ENCODE measurements at regions not wholly inside any gene's neighbourhood (a gene's known extent, or its start where the extent isn't known, plus 50 kb on each side); places are given as distances from the start of the nearest gene placed in this dataset.
"Not testable (repeated sequence)": the region's sequence is repeated elsewhere in the genome, so short reads cannot be mapped to it uniquely, and the experiment has no call there.

GRCh38 chr16:13483121-13483520, 436.8 kb upstream of the ERCC4 start:
- intact Hi-C loops (cut with micrococcal nuclease; ENCODE audit: unreplicated experiment) = no loop called here
- no peaks in the 10 kb centered on the region; the same call in 2 of the 3 replicates for H3K9me3 ChIP-seq (replicated peaks; ENCODE audit: control insufficient read depth, insufficient read depth, low read length)
- no peak overlapping the region for H3K4me3 ChIP-seq
- no peaks in the 10 kb centered on the region for H3K27me3 ChIP-seq (replicated peaks in 1 of 2; ENCODE audit: control insufficient read depth in 2 of 2, insufficient read depth in 2 of 2, low read length in 1 of 2)
- H3K27ac ChIP-seq (ENCODE audit: control insufficient read depth, insufficient read depth) = no peak overlapping the region
- H4K20me1 ChIP-seq (ENCODE audit: control insufficient read depth, insufficient read depth) = no peaks in the 10 kb centered on the region
- in situ Hi-C loops (cut with MboI) = no loop called here
- ChIA-PET SMC1A (ENCODE audit: uncharacterized antibody, unreplicated experiment) (no interaction called here), RAD21 (ENCODE audit: unreplicated experiment) (interaction anchor here (1.3 kb wide), 1 partner anchor 9 kb away, joined by 4 read pairs; no protein-coding TSS in a partner anchor), CTCF (no interaction called here), POLR2A (no interaction called here)
- no peak overlapping the region for H2AFZ ChIP-seq (ENCODE audit: control insufficient read depth, low read depth, low read length)
- FAIRE-seq (no peak), ATAC-seq (no peak), DNase-seq (ENCODE audit: low read depth, low spot score) (no peak)
- no peak for TF ChIP-seq TARDBP (IDR thresholded peaks at IDR 0.05; ENCODE audit: borderline replicate concordance)
- no peak for TF ChIP-seq NBN (IDR thresholded peaks at IDR 0.05)
- TF ChIP-seq YY1 (IDR thresholded peaks at IDR 0.05; ENCODE audit: low read depth, low read length) = no peak
- no peak overlapping the region for H3K4me2 ChIP-seq (ENCODE audit: control insufficient read depth, insufficient read depth)
- H3K9ac ChIP-seq (ENCODE audit: control insufficient read depth, insufficient read depth, low read length) = no peak overlapping the region
- no peaks in the 10 kb centered on the region for H3K79me2 ChIP-seq (ENCODE audit: control insufficient read depth, insufficient read depth, low read length)
- no TSS peak for BruUV-seq (replicated peaks)
- no peaks in the 10 kb centered on the region for H3K4me1 ChIP-seq (ENCODE audit: control insufficient read depth, insufficient read depth, low read length)
- WGBS (ENCODE audit: insufficient coverage, insufficient replicate concordance, low lambda C conversion rate, missing lambda C conversion rate) = 2% methylated on average over 3 of the region's 3 CpGs
- no peaks in the 10 kb centered on the region for H3K36me3 ChIP-seq (ENCODE audit: control insufficient read depth in 2 of 2, insufficient read depth in 2 of 2, low read length in 1 of 2)

- intact Hi-C loops (cut with micrococcal nuclease; ENCODE audit: unreplicated experiment); H3K79me2 ChIP-seq (ENCODE audit: control insufficient read depth, insufficient read depth, low read length); in situ Hi-C loops (cut with MboI); CTCF ChIA-PET; H4K20me1 ChIP-seq (ENCODE audit: control insufficient read depth, insufficient read depth); H3K4me1 ChIP-seq (ENCODE audit: control insufficient read depth, insufficient read depth, low read length); H3K27me3 ChIP-seq (replicated peaks in 1 of 2; ENCODE audit: control insufficient read depth in 2 of 2, insufficient read depth in 2 of 2, low read length in 1 of 2); DNase-seq (ENCODE audit: low read depth, low spot score); FAIRE-seq; H3K9ac ChIP-seq (ENCODE audit: control insufficient read depth, insufficient read depth, low read length); H3K27ac ChIP-seq (ENCODE audit: control insufficient read depth, insufficient read depth); H2AFZ ChIP-seq (ENCODE audit: control insufficient read depth, low read depth, low read length); H3K4me2 ChIP-seq (ENCODE audit: control insufficient read depth, insufficient read depth); H3K4me3 ChIP-seq; ATAC-seq; BruUV-seq (replicated peaks); H3K9me3 ChIP-seq (replicated peaks; ENCODE audit: control insufficient read depth, insufficient read depth, low read length); RAD21 ChIA-PET (ENCODE audit: unreplicated experiment); H3K36me3 ChIP-seq (ENCODE audit: control insufficient read depth in 2 of 2, insufficient read depth in 2 of 2, low read length in 1 of 2): not testable (repeated sequence)
- ChIA-PET SMC1A (ENCODE audit: uncharacterized antibody, unreplicated experiment) (interaction anchor here (1.0 kb wide), 1 partner anchor 11 kb away, joined by 3 read pairs; no protein-coding TSS in a partner anchor), POLR2A (interaction anchor here (0.6 kb wide), 1 partner anchor 57 kb away, joined by 3 read pairs; no protein-coding TSS in a partner anchor)
- WGBS (ENCODE audit: insufficient coverage, insufficient replicate concordance, low lambda C conversion rate, missing lambda C conversion rate) = 6% methylated on average over 3 of the region's 3 CpGs
Measured at GRCh38 chr16:13489416-13489815, 430.5 kb upstream of the ERCC4 start.
